ENCODE measurements at regions not wholly inside any gene's neighbourhood (a gene's known extent, or its start where the extent isn't known, plus 50 kb on each side); places are given as distances from the start of the nearest gene placed in this dataset.

GRCh38 chr7:145031162-145031561 lies 195.3 kb upstream of the TPK1 start:
- no peak overlapping the region for H3K27ac ChIP-seq
- intact Hi-C loops (cut with DNase I), result no loop called here
- no peak overlapping the region for H3K4me3 ChIP-seq
- no peaks in the 10 kb centered on the region for H3K27me3 ChIP-seq
- no peaks in the 10 kb centered on the region for H3K9me3 ChIP-seq
- H3K4me1 ChIP-seq, result no peaks in the 10 kb centered on the region
- DNase-seq (ENCODE audit: extremely low spot score in 2 of 2), result no peak
- TF ChIP-seq POLR2A (IDR thresholded peaks at IDR 0.05) (no peak), CTCF (IDR thresholded peaks at IDR 0.05) (no peak), POLR2AphosphoS5 (IDR thresholded peaks at IDR 0.05; ENCODE audit: insufficient read depth in 1 of 2, low read depth in 1 of 2) (no peak)
- H3K36me3 ChIP-seq, result no peaks in the 10 kb centered on the region

- intact Hi-C loops (cut with DNase I), result no loop called here
- DNase-seq (ENCODE audit: extremely low spot score in 2 of 2), result no peak
These were observed 194.9 kb upstream of the TPK1 start for GRCh38 chr7:145030754-145031153.

GRCh38 chr7:145020454-145020853 lies 184.6 kb upstream of the TPK1 start:
- H3K27ac ChIP-seq, result no peak overlapping the region
- H3K27me3 ChIP-seq, result no peaks in the 10 kb centered on the region
- no peak for DNase-seq (ENCODE audit: extremely low spot score in 2 of 2)
- intact Hi-C loops (cut with DNase I), result no loop called here
- TF ChIP-seq POLR2A (IDR thresholded peaks at IDR 0.05), result no peak
- TF ChIP-seq POLR2AphosphoS5 (IDR thresholded peaks at IDR 0.05; ENCODE audit: insufficient read depth in 1 of 2, low read depth in 1 of 2), result no peak
- no peaks in the 10 kb centered on the region for H3K9me3 ChIP-seq
- H3K4me3 ChIP-seq, result no peak overlapping the region
- H3K36me3 ChIP-seq, result no peaks in the 10 kb centered on the region
- H3K4me1 ChIP-seq, result no peaks in the 10 kb centered on the region

More at GRCh38 chr7:145030754-145031153, 194.9 kb upstream of the TPK1 start:
- Histone ChIP-seq H3K9me3 (no peaks in the 10 kb centered on the region), H3K27me3 (no peaks in the 10 kb centered on the region), H3K4me3 (no peak overlapping the region), H3K36me3 (no peaks in the 10 kb centered on the region), H3K4me1 (no peaks in the 10 kb centered on the region), H3K27ac (no peak overlapping the region)
- TF ChIP-seq CTCF (IDR thresholded peaks at IDR 0.05) (no peak), POLR2A (IDR thresholded peaks at IDR 0.05) (no peak), POLR2AphosphoS5 (IDR thresholded peaks at IDR 0.05; ENCODE audit: insufficient read depth in 1 of 2, low read depth in 1 of 2) (no peak)

- Histone ChIP-seq H3K4me1 (no peaks in the 10 kb centered on the region), H3K36me3 (no peaks in the 10 kb centered on the region), H3K4me3 (no peak overlapping the region), H3K9me3 (no peaks in the 10 kb centered on the region), H3K27me3 (no peaks in the 10 kb centered on the region), H3K27ac (no peak overlapping the region)
- DNase-seq (ENCODE audit: extremely low spot score in 2 of 2), result no peak
- TF ChIP-seq CTCF (IDR thresholded peaks at IDR 0.05), result no peak
- intact Hi-C loops (cut with DNase I), result no loop called here
These were observed 180.2 kb upstream of the TPK1 start for GRCh38 chr7:145016068-145016467.

GRCh38 chr7:145009876-145010275 lies 174.0 kb upstream of the TPK1 start:
- Histone ChIP-seq H3K4me3 (no peak overlapping the region), H3K27me3 (no peaks in the 10 kb centered on the region), H3K36me3 (no peaks in the 10 kb centered on the region), H3K4me1 (no peaks in the 10 kb centered on the region), H3K9me3 (no peaks in the 10 kb centered on the region), H3K27ac (no peak overlapping the region)
- intact Hi-C loops (cut with DNase I), result no loop called here
- TF ChIP-seq CTCF (IDR thresholded peaks at IDR 0.05) (no peak), POLR2A (IDR thresholded peaks at IDR 0.05) (no peak), POLR2AphosphoS5 (IDR thresholded peaks at IDR 0.05; ENCODE audit: insufficient read depth in 1 of 2, low read depth in 1 of 2) (no peak)
- no peak for DNase-seq (ENCODE audit: extremely low spot score in 2 of 2)

- DNase-seq (ENCODE audit: extremely low spot score in 2 of 2), result no peak
- no peak for TF ChIP-seq POLR2A (IDR thresholded peaks at IDR 0.05)
- TF ChIP-seq POLR2AphosphoS5 (IDR thresholded peaks at IDR 0.05; ENCODE audit: insufficient read depth in 1 of 2, low read depth in 1 of 2), result no peak
- TF ChIP-seq CTCF (IDR thresholded peaks at IDR 0.05), result no peak
- Histone ChIP-seq H3K9me3 (no peaks in the 10 kb centered on the region), H3K27ac (no peak overlapping the region), H3K27me3 (no peaks in the 10 kb centered on the region), H3K4me1 (no peaks in the 10 kb centered on the region), H3K36me3 (no peaks in the 10 kb centered on the region), H3K4me3 (no peak overlapping the region)
- intact Hi-C loops (cut with DNase I), result no loop called here
These were observed 169.7 kb upstream of the TPK1 start for GRCh38 chr7:145005601-145006000.
